GM18907 (cell line): ENCODE measurements at regions not wholly inside any gene's neighbourhood (a gene's known extent, or its start where the extent isn't known, plus 50 kb on each side); places are given as distances from the start of the nearest gene placed in this dataset.
A peak's percentile ranks its signal among the peaks of the same experiment; 100 is the strongest.

Source experiments
- ATAC-seq: cut with Tn5 transposase; IDR thresholded peaks from one replicate; pipeline ENCODE4 v1.9.1; 2021; ENCODE audit warnings: mild to moderate bottlenecking, moderate library complexity; ENCODE audit not compliant: unreplicated experiment

DNA sequence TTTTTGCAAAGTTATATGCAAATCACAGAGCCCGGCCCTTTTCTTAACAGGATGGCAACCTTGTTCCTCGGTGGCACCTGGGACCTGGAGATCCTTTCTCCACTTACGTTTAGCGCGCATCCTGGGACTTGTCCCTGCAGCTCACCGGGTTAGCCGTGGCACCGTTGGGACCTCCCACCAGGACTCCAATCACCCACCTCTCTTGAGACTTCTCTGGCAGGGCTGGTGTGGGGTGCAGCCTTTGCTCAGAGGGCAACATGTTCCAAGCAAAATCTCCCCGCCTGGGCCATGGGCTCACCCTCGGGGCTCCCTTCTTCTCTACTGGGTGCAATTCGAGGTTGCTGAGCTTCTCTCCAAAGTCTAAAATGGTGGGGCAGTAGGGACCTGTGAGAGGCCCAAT lies 211.9 kb upstream of the UMPS start:
- no peak for ATAC-seq

DNA sequence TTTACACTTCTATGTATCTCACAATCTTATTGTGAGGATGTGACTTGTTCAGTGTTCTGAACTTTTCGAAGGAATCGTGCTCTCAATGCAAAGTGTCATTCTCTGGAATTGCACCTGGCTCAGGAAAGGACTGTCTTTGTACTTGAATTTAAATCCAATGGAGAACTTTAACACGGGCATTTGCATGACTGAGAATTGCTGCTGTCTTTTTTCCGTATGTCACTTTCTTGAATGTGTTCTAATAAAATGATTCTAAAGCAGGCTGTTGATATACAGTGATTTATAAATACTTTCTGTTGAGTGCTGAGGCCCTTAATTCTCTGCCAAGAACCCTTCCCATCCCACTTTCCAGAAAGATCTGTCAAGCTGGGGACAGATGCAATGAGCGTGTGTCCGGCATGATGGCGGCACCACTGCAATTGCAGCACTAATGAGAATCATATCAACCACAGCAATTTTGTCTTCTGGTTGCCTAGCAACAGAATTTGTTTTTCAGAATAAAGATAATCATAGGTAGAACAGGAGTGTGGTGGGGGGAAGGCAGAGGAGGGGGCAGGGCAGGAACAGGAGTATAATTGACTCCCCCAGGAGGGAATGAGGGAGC lies 210.6 kb upstream of the UMPS start:
- ATAC-seq: no peak

- no peak for ATAC-seq
Measured at GRCh38 chr3:124520970-124521369, 209.3 kb upstream of the UMPS start.

DNA sequence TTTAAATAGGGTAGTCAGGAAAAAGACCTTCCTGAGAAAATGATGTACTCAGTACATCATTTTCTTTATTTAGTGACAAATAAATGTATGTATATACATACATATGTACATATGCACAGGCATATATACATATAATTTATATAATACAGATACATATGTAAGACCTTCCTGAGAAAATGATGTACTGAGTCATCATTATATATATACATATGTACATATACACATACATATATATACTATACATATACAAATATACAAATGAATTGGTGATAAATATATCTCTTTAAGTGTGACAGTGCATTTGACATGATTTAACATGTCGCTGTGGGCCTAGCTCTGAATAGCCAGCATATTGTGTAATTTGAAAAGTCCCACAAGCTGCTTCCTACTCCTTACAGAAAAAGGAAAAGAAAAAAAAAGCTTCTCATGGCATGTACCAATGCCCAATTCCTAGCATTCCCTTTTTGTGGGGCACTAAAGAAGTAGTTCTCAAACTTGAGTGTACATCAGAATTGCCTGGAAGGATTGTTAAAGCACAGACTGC lies 208.1 kb upstream of the UMPS start:
- ATAC-seq: no peak

- ATAC-seq: no peak
Measured at GRCh38 chr3:124526601-124527000, 203.7 kb upstream of the UMPS start.

DNA sequence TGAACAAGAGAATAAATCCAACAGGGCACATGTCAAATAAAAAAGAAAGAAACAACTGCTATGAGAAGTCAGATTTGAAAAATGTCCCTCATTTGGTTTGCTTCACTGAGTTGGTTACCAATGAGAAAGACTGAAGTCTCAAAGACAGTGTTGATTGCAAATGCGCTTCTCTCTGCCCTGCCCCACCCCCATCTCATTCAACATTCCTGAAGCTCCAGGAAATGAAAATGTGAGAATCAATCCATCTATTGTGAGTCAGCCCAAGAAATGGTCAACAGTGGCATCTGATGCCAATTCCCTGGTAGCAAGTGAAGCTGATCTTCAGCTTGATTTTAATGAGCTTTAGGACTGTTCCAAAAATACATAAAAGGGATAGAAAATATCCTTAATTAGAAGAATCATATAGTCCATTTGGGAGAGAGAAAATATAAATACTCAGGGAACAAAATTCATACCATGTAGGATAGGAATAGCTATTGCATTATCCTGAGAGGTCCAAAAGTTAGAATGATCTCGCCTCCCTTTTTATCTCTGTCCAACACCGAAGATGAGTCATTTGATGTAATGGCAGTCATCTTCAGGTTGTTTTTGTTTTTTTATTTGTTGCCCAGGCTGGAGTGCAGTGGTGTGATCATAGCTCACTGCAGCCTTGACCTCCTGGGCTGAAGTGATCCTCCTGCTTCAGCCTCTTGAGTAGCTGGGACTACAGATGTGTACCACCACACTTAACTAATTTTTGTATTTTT lies 200.3 kb upstream of the UMPS start:
- ATAC-seq: no peak

DNA sequence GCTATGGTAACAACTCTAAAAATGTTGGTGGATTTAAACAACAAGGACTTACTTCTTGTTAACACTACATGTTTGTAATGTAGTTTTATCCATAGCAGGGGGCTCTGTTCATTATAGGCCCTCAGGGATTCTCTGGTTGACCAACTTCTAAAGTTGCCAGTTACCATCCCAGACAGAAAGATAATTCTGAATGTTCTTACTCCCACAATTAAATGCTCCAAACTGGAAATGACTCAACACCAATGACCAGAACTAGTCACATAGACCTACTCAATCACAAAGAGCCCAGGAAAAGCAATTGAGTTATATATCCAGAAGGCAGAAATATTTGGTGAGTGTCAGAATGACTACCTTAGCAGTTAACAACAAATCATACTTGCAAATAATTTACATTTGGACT lies 199.3 kb upstream of the UMPS start:
- ATAC-seq: no peak

DNA sequence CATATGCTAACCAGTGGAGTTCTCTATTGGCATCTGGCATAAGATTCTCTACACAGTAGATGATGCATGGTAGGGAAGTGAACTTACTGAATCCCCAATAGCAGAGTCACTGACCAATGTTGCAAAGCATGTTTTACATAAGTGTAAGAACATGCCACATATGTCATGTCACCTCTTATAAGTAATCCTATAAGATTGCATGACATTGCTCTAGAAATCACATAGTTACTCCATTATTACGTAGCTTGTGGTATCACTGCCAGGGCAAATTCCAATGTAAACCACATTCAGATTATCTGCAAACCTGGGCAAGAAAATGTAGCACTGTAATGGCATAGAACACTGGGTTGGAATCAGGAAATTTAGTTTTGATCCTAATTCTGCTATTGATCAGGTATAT lies 198.2 kb upstream of the UMPS start:
- ATAC-seq: no peak

GRCh38 chr3:124535306-124535705 lies 194.9 kb upstream of the UMPS start:
- ATAC-seq: no peak

DNA sequence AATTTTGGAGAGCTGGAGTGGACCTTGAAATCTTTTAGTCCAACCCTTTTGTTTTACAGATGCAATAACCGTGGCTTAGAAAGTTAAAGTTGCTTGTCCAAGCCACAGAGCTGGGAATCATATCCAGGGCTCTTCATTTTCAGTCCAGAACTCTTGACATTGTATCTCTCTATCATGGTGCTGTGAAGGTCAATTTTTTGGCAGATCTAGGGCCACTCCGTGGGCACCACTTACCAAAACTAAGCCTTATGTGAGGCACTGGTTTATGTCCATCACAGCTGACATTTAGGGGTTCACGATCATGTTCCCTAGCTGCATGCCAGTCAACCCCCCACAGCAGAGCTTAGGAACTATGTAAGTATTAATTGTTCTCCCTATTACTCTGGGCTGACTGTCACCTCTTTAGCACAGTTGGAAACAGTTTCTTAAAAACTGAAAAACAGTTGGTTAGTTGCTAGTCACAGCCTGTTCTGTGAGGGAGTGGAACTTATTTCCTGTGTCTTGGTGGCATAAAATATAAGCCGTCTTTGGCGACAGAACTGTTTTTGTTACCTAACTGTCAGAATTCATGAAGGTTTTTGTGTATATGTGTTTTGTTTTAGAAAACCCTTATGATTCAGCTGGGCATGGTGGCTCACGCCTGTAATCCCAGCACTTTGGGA lies 189.6 kb upstream of the UMPS start:
- no peak for ATAC-seq

DNA sequence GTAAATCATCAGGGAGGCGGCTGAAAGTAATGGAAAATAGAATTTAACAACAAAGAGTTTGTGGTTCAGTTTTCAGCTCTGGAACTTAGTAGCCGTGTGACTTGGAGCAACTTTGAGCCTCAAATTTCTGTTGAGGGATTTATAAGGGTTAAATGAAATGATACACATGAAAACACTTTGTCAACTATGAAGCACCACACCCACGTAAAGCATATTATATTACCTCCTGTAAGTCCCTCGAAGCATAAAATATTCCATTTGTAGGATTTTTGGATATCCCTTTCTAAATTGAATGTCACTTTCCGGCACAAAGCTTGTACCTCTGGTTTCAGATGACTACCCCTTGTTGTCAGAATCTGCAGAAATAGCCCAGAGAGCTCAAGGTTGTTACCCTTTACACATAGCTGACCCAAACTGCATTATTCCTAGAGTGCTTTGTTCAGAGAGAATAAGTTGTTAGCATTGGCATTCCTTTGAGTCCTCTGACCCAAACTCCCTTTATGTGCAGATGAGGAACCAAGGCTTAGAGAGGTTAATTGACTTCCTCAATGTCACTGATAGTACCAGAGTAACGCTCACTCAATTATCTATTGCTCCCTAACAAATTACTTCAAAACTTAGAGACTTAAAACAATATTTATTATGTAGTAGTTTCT lies 187.9 kb upstream of the UMPS start:
- no peak for ATAC-seq

DNA sequence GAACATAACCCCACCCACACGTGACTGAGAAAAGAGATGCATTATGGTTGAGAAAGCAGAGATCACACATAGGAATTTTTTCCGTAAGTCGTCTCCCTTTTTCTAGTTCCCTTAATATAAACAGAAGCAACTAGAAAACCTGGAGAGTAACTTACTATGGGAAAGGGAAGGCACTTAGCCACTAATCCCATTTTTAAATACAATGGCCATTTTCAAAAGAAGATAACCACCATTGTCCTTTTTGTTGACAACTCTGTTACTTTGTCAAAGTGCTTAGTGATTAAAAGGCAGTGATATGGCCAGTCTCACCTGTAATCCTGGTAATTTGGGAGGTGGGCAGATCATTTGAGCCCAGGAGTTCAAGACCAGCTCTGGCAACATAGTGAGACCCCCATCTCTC lies 184.4 kb upstream of the UMPS start:
- no peak for ATAC-seq

GRCh38 chr3:124552224-124552623 lies 178.0 kb upstream of the UMPS start:
- ATAC-seq: no peak

DNA sequence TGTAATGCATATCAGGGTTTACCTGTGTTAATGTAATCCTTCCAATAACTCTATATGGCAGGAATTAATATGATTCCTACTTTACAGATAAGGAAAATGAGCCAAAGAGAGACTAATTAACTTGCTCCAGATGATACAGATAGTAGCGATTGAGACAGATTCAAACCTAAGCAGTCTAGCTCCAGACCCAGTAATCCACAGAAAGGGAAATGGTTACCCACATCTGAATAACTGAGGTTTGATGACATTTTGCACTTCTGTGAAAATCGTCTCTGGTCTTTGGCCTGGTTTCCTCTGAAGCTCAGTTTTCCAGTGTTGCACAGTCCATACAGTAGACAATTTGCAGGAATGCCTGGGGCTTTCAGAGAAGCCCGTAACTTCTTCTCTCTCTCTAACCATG lies 177.1 kb upstream of the UMPS start:
- no peak for ATAC-seq

DNA sequence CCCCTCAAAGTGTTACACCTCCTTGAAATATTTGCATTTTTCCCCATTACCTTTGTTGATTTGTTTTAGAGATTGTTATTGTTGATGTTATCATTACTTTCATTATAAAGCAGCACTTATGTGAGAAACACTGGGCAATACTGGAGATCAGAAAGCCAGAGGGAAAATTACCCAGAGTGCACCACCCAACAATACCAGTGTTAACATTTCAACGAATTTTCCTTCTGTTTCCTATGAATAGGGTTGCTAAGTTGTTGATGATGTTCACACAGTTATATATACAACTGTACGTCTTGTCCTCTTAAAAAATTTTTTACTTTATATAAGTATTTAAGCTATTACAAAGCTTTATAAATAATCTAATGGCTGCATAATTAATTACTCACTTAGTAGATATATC lies 173.6 kb upstream of the UMPS start:
- ATAC-seq: no peak

DNA sequence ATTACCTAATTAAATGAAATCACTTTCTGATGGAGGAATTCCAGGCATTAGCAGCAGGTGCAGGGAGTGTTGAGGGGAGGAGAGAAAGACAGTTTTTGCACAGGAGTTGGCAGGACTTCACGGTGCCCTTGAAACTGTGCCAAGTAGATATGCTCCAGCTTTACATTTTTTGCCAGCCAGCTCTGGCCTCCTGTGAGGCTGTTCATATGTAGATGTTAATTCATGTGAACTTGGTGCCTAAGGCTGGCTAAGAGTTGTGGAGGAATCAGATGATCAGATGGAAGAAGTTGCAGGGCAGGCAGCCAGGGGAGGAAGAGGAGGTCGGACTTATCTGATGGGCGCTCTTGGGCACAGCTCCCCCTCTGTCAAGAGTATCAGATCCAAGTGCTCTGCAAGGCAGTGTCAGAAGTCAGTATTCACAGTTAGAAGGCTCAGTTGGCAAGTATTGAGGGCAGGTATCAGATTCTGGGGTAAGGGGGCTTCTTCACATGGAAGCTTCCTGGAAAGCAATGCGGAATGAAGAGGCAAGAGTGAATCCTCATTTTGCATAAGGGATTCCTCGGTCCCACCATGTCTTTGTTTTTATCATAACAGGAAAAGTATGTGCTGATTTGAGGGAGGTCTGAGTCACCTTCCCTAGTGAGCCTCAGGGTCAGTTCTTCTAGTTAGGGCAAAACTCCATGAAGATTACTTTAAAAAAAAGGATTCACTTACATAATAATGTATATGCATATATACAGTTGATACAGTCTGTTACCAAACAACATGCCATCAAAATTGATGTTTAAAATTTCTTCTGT lies 172.6 kb upstream of the UMPS start:
- ATAC-seq: no peak

GRCh38 chr3:124558991-124559845 lies 171.0 kb upstream of the UMPS start:
- ATAC-seq: no peak

DNA sequence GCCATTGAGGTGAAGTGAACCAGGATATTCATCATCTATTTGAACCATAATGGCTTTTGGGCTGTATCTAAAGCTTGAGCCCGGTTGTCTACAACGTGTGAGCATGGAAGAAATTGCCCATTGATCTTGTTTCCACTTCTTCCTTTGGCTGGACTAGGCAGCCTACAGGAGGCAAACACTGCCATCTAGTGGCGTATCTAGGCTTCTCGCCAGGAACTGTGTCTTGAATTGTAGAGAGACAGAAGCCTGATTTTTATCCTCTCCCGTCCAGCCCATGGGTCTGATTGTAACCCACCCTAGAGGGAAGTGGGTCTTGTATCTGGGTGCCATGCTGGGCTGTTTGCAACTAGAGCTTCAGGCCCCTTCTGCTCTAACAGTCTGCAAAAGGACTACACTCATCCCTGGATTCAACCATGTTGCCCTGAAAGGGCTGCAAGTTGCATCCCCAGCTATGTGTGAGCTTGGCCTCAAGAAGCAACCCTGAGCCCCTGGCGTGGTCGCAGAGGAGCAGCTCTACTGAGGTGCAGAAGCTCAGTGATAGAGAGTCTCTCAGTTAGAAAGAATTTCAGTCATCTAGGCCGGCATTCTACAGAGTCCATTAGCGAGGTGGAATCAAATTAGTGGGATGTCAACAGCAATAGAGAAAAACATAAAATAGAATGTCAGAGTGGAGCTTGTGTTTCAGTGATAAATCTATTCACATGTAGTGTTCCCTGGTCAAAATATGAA lies 170.2 kb upstream of the UMPS start:
- ATAC-seq: peak; percentile 49

GRCh38 chr3:124560666-124561215 lies 169.5 kb upstream of the UMPS start:
- no peak for ATAC-seq
